GM12878 (cell line): ENCODE measurements at regions not wholly inside any gene's neighbourhood (a gene's known extent, or its start where the extent isn't known, plus 50 kb on each side); places are given as distances from the start of the nearest gene placed in this dataset.

ENCODE experiments used
- ATF2 ChIP-seq: IDR thresholded peaks from 2 replicates; pipeline ENCODE4 v1.6.1; 2012; ENCODE audit warnings: low read length, inconsistent platforms
- ATF3 ChIP-seq: IDR thresholded peaks from 2 replicates; pipeline ENCODE4 v1.6.1; 2011; ENCODE audit warnings: low read depth, mild to moderate bottlenecking, low read length, moderate library complexity, borderline replicate concordance; ENCODE audit errors: extremely low read depth
- BMI1 ChIP-seq: fragments of 450-650 bp; IDR thresholded peaks from 2 replicates; pipeline ENCODE4 v1.6.1; 2016; ENCODE audit warnings: mild to moderate bottlenecking, moderate library complexity, borderline replicate concordance
- CHD4 ChIP-seq: fragments of 200-600 bp; sonication (generic); IDR thresholded peaks from 2 replicates; pipeline ENCODE4 v1.6.1; 2016; ENCODE audit warnings: mild to moderate bottlenecking
- E2F4 ChIP-seq: IDR thresholded peaks from 2 replicates; pipeline ENCODE4 v1.6.1; 2012; ENCODE audit warnings: low read depth, low read length, improper control_type of control experiment
- E2F8 ChIP-seq: fragments of 450-650 bp; IDR thresholded peaks from 2 replicates; pipeline ENCODE4 v1.6.1; 2018; ENCODE audit warnings: mild to moderate bottlenecking, low read depth, moderate library complexity; ENCODE audit not compliant: partially characterized antibody
- FOXK2 ChIP-seq: fragments of 450-650 bp; IDR thresholded peaks from 2 replicates; pipeline ENCODE4 v1.6.1; 2017; ENCODE audit warnings: mild to moderate bottlenecking, moderate library complexity
- FOXM1 ChIP-seq: IDR thresholded peaks from 2 replicates; pipeline ENCODE4 v1.6.1; 2012; ENCODE audit warnings: low read depth, mild to moderate bottlenecking, inconsistent platforms, low read length, moderate library complexity
- HDAC2 ChIP-seq: fragments of 200-600 bp; sonication (generic); IDR thresholded peaks from 2 replicates; pipeline ENCODE4 v1.6.1; 2017
- JUNB ChIP-seq: IDR thresholded peaks from 2 replicates; pipeline ENCODE4 v1.6.1; 2016; ENCODE audit warnings: antibody characterized with exemption, mild to moderate bottlenecking
- LARP7 ChIP-seq: fragments of 450-650 bp; IDR thresholded peaks from 2 replicates; pipeline ENCODE4 v1.6.1; 2017; ENCODE audit warnings: mild to moderate bottlenecking
- MYB ChIP-seq: fragments of 150-350 bp; IDR thresholded peaks from 2 replicates; pipeline ENCODE4 v1.6.1; 2014; ENCODE audit warnings: mild to moderate bottlenecking, low read depth, low read length, borderline replicate concordance
- NFYA ChIP-seq: IDR thresholded peaks from 2 replicates; pipeline ENCODE4 v1.6.1; 2011; ENCODE audit warnings: low read depth, mild to moderate bottlenecking, low read length, improper control_type of control experiment, borderline replicate concordance
- RELB ChIP-seq: fragments of 450-650 bp; IDR thresholded peaks from 2 replicates; pipeline ENCODE4 v1.6.1; 2017; ENCODE audit warnings: low read depth, mild to moderate bottlenecking, moderate library complexity
- RUNX3 ChIP-seq: IDR thresholded peaks from 2 replicates; pipeline ENCODE4 v1.6.1; 2012; ENCODE audit warnings: low read length, inconsistent platforms
- SKIL ChIP-seq: fragments of 450-650 bp; IDR thresholded peaks from 2 replicates; pipeline ENCODE4 v1.6.1; 2017; ENCODE audit warnings: mild to moderate bottlenecking, low read depth, inconsistent platforms; ENCODE audit not compliant: poor library complexity, severe bottlenecking
- SMAD5 ChIP-seq: IDR thresholded peaks from 2 replicates; pipeline ENCODE4 v1.6.1; 2016; ENCODE audit warnings: antibody characterized with exemption, low read depth
- SRF ChIP-seq, 2 experiments: IDR thresholded peaks; 2 replicates each; pipeline ENCODE4 v1.6.1; 2011; ENCODE audit warnings: low read depth in 2 of 2, low read length in 2 of 2, mild to moderate bottlenecking in 1 of 2, moderate library complexity in 1 of 2
- USF1 ChIP-seq: IDR thresholded peaks from 2 replicates; pipeline ENCODE4 v1.6.1; 2011; ENCODE audit warnings: borderline replicate concordance, low read depth, mild to moderate bottlenecking, moderate library complexity, mixed read lengths, low read length; ENCODE audit not compliant: insufficient read depth; ENCODE audit errors: extremely low read length
- YBX1 ChIP-seq: fragments of 450-650 bp; IDR thresholded peaks from 2 replicates; pipeline ENCODE4 v1.6.1; 2016; ENCODE audit warnings: antibody characterized with exemption
- ZBED1 ChIP-seq: IDR thresholded peaks from 2 replicates; pipeline ENCODE4 v1.6.1; 2016; ENCODE audit warnings: borderline replicate concordance
- ZNF622 ChIP-seq: fragments of 450-650 bp; IDR thresholded peaks from 2 replicates; pipeline ENCODE4 v1.6.1; 2017; ENCODE audit warnings: mild to moderate bottlenecking, inconsistent platforms

- no peak for TF ChIP-seq FOXK2
- peak; percentile 52; the same call in 1 of the 2 replicates for TF ChIP-seq ATF2
- peak; percentile 40; the same call in 1 of the 2 replicates for TF ChIP-seq RUNX3
- no peak for TF ChIP-seq SMAD5
- TF ChIP-seq LARP7, result no peak
- peak; percentile 48 for TF ChIP-seq JUNB
- no peak for TF ChIP-seq ZNF622
- no peak for TF ChIP-seq ZBED1
- peak; percentile 40 for TF ChIP-seq SKIL
- TF ChIP-seq MYB, result no peak
- TF ChIP-seq BMI1, result no peak
- no peak for TF ChIP-seq E2F4
- no peak for TF ChIP-seq HDAC2
- TF ChIP-seq USF1, result no peak
- TF ChIP-seq SRF (IDR thresholded peaks at IDR 0.05; ENCODE audit: low read depth in 2 of 2, low read length in 2 of 2), result no peak
- TF ChIP-seq E2F8, result no peak
- TF ChIP-seq CHD4, result no peak
- no peak for TF ChIP-seq NFYA
- TF ChIP-seq RELB, result peak; percentile 64; the same call in 1 of the 2 replicates
- no peak for TF ChIP-seq YBX1
- no peak for TF ChIP-seq ATF3
- TF ChIP-seq FOXM1, result peak; percentile 47; the same call in 1 of the 2 replicates
These were observed 52.7 kb upstream of the APBB1IP start (continued) for GRCh38 chr10:26385443-26385842.
